SK-N-MC (cell line): ENCODE measurements at regions not wholly inside any gene's neighbourhood (a gene's known extent, or its start where the extent isn't known, plus 50 kb on each side); places are given as distances from the start of the nearest gene placed in this dataset.

Experiments
- EZH2 ChIP-seq: fragments of 200-600 bp; sonication (generic); IDR thresholded peaks from one replicate; pipeline ENCODE4 v1.6.1; 2017; ENCODE audit warnings: antibody characterized with exemption
- FOXP2 ChIP-seq: optimal IDR thresholded peaks from 2 replicates; pipeline ENCODE3; 2011; ENCODE audit warnings: mild to moderate bottlenecking, moderate library complexity; ENCODE audit not compliant: insufficient read depth; ENCODE audit errors: extremely low read length, control extremely low read depth
- POLR2AphosphoS5 ChIP-seq: IDR thresholded peaks from 2 replicates; pipeline ENCODE4 v1.6.1; 2012; ENCODE audit warnings: mild to moderate bottlenecking, low read depth, low read length, borderline replicate concordance

DNA sequence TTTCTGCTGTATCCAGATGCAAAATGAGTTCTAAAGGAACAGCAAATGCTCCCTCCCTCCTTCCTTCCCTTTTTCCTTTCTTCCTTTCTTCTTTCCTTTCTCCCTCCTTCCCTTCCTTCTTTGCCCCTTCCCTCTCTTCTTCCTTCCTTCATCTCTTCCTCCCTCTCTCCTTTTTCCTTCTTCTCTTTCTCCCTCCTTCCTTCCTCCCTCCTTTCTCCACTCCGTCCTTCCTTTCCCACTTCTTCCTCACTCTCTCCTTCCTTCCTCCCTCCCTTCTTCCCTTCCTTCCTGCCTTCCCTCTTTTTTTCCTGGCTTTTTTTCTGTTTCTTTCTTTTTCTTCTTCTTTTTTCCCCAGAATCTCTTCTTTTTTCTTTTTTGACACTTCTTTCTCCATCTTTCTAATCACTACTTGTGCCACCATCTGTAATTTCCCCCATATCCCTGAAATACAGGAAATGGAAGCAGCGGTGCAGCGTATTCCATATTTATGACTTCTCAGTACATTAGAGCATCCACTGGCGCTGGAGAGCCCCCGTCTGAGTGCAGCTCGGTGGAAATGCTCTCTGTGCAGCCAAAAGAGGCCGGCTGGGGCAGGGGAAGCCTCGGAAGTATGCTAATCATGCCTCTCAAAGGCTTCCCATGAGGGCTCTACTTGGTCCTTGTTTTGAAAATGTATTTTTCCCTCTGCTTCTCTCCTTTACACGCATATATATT lies 275.6 kb downstream of the TSHZ3 start:
- TF ChIP-seq FOXP2 (no peak), EZH2 (no peak), POLR2AphosphoS5 (0 out of 2 replicates have a peak, but pooled peaks have one; percentile 32)
